Muscle of leg (tissue), 3 donors: ENCODE measurements at regions not wholly inside any gene's neighbourhood (a gene's known extent, or its start where the extent isn't known, plus 50 kb on each side); places are given as distances from the start of the nearest gene placed in this dataset.
"Not testable (repeated sequence)": the region's sequence is repeated elsewhere in the genome, so short reads cannot be mapped to it uniquely, and the experiment has no call there.

Experiments
- DNase-seq: peaks from one replicate; pipeline ENCODE4 v3.0.0; 2013
- H3K27ac ChIP-seq: one replicate; pipeline ENCODE4 v1.5.1; 2013; ENCODE audit warnings: mild to moderate bottlenecking, low read length, control low read depth
- H3K27me3 ChIP-seq: one replicate; pipeline ENCODE4 v1.6.1; 2013; ENCODE audit warnings: low read length; ENCODE audit not compliant: control insufficient read depth, insufficient read depth
- H3K36me3 ChIP-seq: one replicate; pipeline ENCODE4 v1.6.1; 2013; ENCODE audit warnings: low read length; ENCODE audit not compliant: control insufficient read depth, insufficient read depth
- H3K4me1 ChIP-seq: one replicate; pipeline ENCODE4 v1.6.1; 2013; ENCODE audit warnings: low read length; ENCODE audit not compliant: control insufficient read depth, insufficient read depth
- H3K4me3 ChIP-seq: one replicate; pipeline ENCODE4 v1.5.1; 2013; ENCODE audit warnings: low read length, control low read depth
- H3K9me3 ChIP-seq: replicated peaks from 2 replicates; pipeline ENCODE4 v1.6.1; 2013; ENCODE audit warnings: low read depth, low read length; ENCODE audit not compliant: control insufficient read depth
- WGBS: methylation state at CpG from one replicate; pipeline ENCODE4 v1.1.5; 2013; ENCODE audit warnings: missing lambda C conversion rate; ENCODE audit not compliant: insufficient coverage; 5-methylcytosine and 5-hydroxymethylcytosine counted together

GRCh38 chr2:226306969-226307368 is 492.7 kb downstream of the IRS1 start:
- WGBS = no CpG with 5 or more reads among the region's 2 CpGs
- H3K27me3 ChIP-seq = no peaks in the 10 kb centered on the region
- DNase-seq = no peak
- H3K4me3 ChIP-seq = no peak overlapping the region
- H3K4me1 ChIP-seq = peaks cover 5% of the 10 kb centered on the region
- no peak overlapping the region for H3K27ac ChIP-seq
- H3K36me3 ChIP-seq = no peaks in the 10 kb centered on the region
- H3K9me3 ChIP-seq = no peaks in the 10 kb centered on the region

GRCh38 chr2:226304308-226304707 is 495.3 kb downstream of the IRS1 start:
- Histone ChIP-seq H3K9me3 (no peaks in the 10 kb centered on the region), H3K27me3 (no peaks in the 10 kb centered on the region), H3K27ac (no peak overlapping the region), H3K4me1 (peaks cover 3% of the 10 kb centered on the region), H3K4me3 (no peak overlapping the region), H3K36me3 (no peaks in the 10 kb centered on the region)
- 80% methylated on average over 1 of the region's 3 CpGs for WGBS
- DNase-seq = no peak

- Histone ChIP-seq H3K27ac (no peak overlapping the region), H3K4me3 (no peak overlapping the region), H3K4me1 (no peaks in the 10 kb centered on the region), H3K27me3 (no peaks in the 10 kb centered on the region), H3K36me3 (no peaks in the 10 kb centered on the region), H3K9me3 (no peaks in the 10 kb centered on the region)
- no CpG with 5 or more reads among the region's 1 CpG for WGBS
- DNase-seq = no peak
These were observed 495.9 kb downstream of the IRS1 start for GRCh38 chr2:226303707-226304106.

GRCh38 chr2:226300196-226300886 is 499.3 kb downstream of the IRS1 start:
- Histone ChIP-seq H3K4me1 (no peaks in the 10 kb centered on the region), H3K9me3 (no peaks in the 10 kb centered on the region), H3K36me3 (no peaks in the 10 kb centered on the region), H3K4me3 (no peak overlapping the region), H3K27ac (no peak overlapping the region), H3K27me3 (no peaks in the 10 kb centered on the region)
- DNase-seq = no peak
- no CpG with 5 or more reads among the region's 5 CpGs for WGBS

GRCh38 chr2:226299771-226300170 is 499.8 kb downstream of the IRS1 start:
- Histone ChIP-seq H3K36me3 (no peaks in the 10 kb centered on the region), H3K9me3 (no peaks in the 10 kb centered on the region), H3K27me3 (no peaks in the 10 kb centered on the region), H3K4me1 (no peaks in the 10 kb centered on the region), H3K27ac (no peak overlapping the region), H3K4me3 (no peak overlapping the region)
- no peak for DNase-seq
- WGBS = no CpG with 5 or more reads among the region's 3 CpGs

- Histone ChIP-seq H3K27me3 (no peaks in the 10 kb centered on the region), H3K4me1 (no peaks in the 10 kb centered on the region), H3K9me3 (peaks cover 12% of the 10 kb centered on the region), H3K27ac (no peak overlapping the region), H3K36me3 (no peaks in the 10 kb centered on the region), H3K4me3 (no peak overlapping the region)
- DNase-seq = no peak
- WGBS = no CpG with 5 or more reads among the region's 3 CpGs
These were observed 503.9 kb downstream of the IRS1 start for GRCh38 chr2:226295681-226296080.

- Histone ChIP-seq H3K27ac (no peak overlapping the region), H3K36me3 (no peaks in the 10 kb centered on the region), H3K9me3 (peaks cover 12% of the 10 kb centered on the region), H3K4me1 (no peaks in the 10 kb centered on the region), H3K4me3 (no peak overlapping the region), H3K27me3 (no peaks in the 10 kb centered on the region)
- DNase-seq = no peak
- WGBS = no CpG with 5 or more reads among the region's 1 CpG
These were observed 504.5 kb downstream of the IRS1 start for GRCh38 chr2:226295123-226295522.

- not testable (repeated sequence) for H3K4me1 ChIP-seq, H3K4me3 ChIP-seq, H3K27ac ChIP-seq, DNase-seq, H3K27me3 ChIP-seq, H3K36me3 ChIP-seq
- WGBS = 100% methylated on average over 1 of the region's 1 CpG
- peaks cover 12% of the 10 kb centered on the region for H3K9me3 ChIP-seq
These were observed 508.3 kb downstream of the IRS1 start for GRCh38 chr2:226291281-226291680.

GRCh38 chr2:226286916-226287315 is 512.7 kb downstream of the IRS1 start:
- H3K27me3 ChIP-seq = no peaks in the 10 kb centered on the region
- H3K27ac ChIP-seq = no peak overlapping the region
- WGBS = no CpG with 5 or more reads among the region's 2 CpGs
- H3K4me1 ChIP-seq = no peaks in the 10 kb centered on the region
- DNase-seq = no peak
- H3K9me3 ChIP-seq = peaks cover 4% of the 10 kb centered on the region
- H3K36me3 ChIP-seq = no peaks in the 10 kb centered on the region
- no peak overlapping the region for H3K4me3 ChIP-seq

- H3K36me3 ChIP-seq = no peaks in the 10 kb centered on the region
- H3K27me3 ChIP-seq = no peaks in the 10 kb centered on the region
- DNase-seq = no peak
- H3K27ac ChIP-seq = no peak overlapping the region
- H3K9me3 ChIP-seq = no peaks in the 10 kb centered on the region
- H3K4me3 ChIP-seq = no peak overlapping the region
- no peaks in the 10 kb centered on the region for H3K4me1 ChIP-seq
- WGBS = no CpG with 5 or more reads among the region's 2 CpGs
These were observed 515.8 kb downstream of the IRS1 start for GRCh38 chr2:226283796-226284195.

GRCh38 chr2:226282151-226282550 is 517.5 kb downstream of the IRS1 start:
- WGBS = no CpG with 5 or more reads among the region's 1 CpG
- no peaks in the 10 kb centered on the region for H3K36me3 ChIP-seq

More at GRCh38 chr2:226282151-226282550, 517.5 kb downstream of the IRS1 start:
- no peaks in the 10 kb centered on the region for H3K9me3 ChIP-seq
- no peak for DNase-seq
- no peaks in the 10 kb centered on the region for H3K4me1 ChIP-seq
- H3K4me3 ChIP-seq = no peak overlapping the region
- H3K27ac ChIP-seq = no peak overlapping the region
- H3K27me3 ChIP-seq = no peaks in the 10 kb centered on the region
